ENCODE measurements at regions not wholly inside any gene's neighbourhood (a gene's known extent, or its start where the extent isn't known, plus 50 kb on each side); places are given as distances from the start of the nearest gene placed in this dataset.

- DNase-seq (ENCODE audit: low spot score) = no peak
Measured at GRCh38 chr3:111476701-111477100, 65.3 kb upstream of the CD96 start.

- no peak for DNase-seq (ENCODE audit: low spot score)
Measured at GRCh38 chr3:111480091-111480490, 61.9 kb upstream of the CD96 start.

GRCh38 chr3:111481551-111481950, 60.4 kb upstream of the CD96 start:
- DNase-seq (ENCODE audit: low spot score) = no peak

GRCh38 chr3:111482574-111482973, 59.4 kb upstream of the CD96 start:
- DNase-seq (ENCODE audit: low spot score) = no peak

- no peak for DNase-seq (ENCODE audit: low spot score)
Measured at GRCh38 chr3:111485086-111485485, 56.9 kb upstream of the CD96 start.
